NCI-H1105 (cell line): ENCODE measurements at regions not wholly inside any gene's neighbourhood (a gene's known extent, or its start where the extent isn't known, plus 50 kb on each side); places are given as distances from the start of the nearest gene placed in this dataset.
"Not testable (repeated sequence)": the region's sequence is repeated elsewhere in the genome, so short reads cannot be mapped to it uniquely, and the experiment has no call there.

Source experiments
- DNase-seq: peaks from one replicate; lab custom pipeline; 2025; lab: John Stamatoyannopoulos, UW

DNA sequence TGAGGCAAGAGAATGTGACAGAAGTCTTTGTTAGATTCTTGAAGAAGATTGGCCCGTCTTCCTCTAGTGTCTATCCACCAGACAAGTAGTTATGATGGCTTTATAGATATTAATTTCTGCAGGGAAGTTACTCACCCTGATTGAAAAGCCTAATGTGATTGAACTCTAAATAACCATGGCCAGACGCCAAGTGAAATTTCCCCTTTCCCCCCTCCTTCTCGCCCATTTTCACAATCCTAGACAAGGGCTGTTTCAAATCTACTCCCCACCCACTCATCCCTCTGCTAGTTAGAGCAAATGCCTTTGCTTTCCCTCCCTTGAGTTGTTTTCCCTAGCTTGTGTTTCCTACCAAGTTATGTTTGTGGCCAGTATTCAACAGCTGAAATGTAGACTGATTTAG is 182.5 kb downstream of the TMEM167A start:
- no peak for DNase-seq

DNA sequence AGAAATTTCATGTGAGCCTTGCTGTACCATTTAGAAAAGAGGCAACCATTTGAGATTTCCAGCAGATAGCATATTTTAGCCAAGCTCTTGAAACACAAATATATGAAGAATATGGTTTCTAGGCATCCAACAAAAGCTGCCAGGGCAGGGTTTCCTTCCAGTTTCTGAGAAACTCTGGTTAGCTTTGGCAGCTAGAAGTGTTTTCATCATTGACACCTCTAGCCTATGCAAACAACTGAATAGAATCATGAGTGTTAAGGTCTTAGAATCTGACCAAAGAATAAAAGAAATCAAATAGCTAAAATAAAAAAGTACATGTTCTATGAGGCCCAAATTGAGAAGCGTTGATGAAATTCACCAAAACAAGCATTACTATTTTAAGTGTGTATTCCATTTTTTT is 188.1 kb downstream of the TMEM167A start:
- no peak for DNase-seq

DNA sequence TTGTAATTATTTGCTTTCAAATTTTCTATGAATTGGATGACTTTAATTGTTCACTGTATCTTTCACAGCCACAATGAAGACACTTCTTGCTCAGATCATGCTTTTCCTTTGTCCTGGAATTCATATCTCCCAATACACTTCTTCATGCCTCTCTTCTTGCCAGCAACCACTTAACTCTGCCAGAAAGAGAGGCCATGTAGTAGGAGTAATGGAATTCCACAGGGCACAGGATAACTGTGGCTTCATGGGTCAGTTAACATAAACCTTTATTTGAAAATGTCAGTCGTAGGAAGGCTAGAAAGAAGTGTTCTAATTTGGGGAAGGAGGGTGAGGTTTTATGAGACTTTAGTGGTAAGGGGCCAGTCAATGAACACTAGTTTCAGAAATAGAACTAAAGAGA is 190.3 kb downstream of the TMEM167A start:
- no peak for DNase-seq

DNA sequence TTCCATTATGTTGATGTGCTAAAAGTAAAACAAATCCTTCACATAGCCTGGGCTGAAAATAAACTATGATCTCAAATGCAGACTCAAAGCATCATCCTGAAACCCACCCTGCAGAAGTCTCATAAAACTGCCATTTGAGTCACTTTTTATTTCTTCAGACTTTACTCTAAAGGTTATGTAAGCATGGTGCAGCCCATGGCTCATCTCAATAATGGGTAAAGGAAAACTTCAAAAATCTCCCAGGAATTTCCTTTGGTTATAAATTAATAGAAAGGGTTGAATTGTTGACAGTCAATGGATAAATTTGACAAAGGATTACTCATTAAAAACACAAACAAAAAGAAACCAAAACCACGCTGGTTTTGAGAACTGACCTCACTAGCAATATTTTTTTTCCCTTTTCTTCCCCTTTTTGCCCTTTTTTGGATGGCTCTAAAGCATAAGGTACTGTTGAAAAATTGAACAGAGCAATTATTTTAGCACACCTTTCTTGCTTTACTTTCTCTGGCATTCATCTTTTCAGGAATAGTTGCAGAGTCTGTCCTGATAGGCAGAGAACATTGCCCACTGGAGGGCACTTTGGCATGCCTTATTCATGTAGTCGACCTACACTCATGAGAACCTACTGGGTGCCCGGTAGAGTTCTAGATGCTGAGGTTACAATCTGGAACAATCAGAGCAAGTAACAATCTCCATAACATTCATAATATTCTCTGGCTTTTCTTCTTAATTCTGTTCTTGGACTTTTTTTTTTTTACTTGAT is 191.4 kb downstream of the TMEM167A start:
- DNase-seq = no peak

DNA sequence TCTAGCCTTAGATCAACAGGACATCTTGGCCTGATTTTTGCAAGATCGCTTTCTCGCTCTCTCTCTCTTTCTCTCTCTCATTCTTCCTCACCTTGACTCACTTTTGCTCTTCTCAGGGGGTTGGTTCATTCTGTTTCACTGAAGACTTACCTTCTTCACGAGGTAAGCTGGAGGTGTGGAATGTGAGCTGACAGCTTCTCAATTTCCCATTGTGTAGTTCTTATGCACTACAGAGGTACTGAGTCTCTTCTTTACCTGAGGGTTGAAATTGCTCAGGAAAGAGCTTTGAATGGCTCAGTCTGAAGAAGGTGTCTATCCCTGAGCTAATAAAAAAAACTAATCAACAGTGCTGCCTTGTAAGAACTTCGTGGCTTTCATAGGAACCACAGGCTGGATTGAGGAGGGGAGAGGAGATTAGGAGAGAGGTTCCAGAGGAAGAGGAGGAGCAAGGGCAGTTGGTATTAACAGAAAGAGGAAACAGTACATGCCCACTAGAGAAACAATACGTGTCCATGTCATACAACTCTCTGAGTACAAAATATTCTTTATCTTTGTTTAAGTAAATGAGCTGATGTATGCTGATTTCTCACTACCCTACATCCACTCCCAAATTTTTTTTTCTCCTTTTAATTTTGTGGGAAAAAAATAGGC is 192.2 kb downstream of the TMEM167A start:
- DNase-seq = no peak

GRCh38 chr5:82882316-82882715 is 194.9 kb downstream of the TMEM167A start:
- no peak for DNase-seq

DNA sequence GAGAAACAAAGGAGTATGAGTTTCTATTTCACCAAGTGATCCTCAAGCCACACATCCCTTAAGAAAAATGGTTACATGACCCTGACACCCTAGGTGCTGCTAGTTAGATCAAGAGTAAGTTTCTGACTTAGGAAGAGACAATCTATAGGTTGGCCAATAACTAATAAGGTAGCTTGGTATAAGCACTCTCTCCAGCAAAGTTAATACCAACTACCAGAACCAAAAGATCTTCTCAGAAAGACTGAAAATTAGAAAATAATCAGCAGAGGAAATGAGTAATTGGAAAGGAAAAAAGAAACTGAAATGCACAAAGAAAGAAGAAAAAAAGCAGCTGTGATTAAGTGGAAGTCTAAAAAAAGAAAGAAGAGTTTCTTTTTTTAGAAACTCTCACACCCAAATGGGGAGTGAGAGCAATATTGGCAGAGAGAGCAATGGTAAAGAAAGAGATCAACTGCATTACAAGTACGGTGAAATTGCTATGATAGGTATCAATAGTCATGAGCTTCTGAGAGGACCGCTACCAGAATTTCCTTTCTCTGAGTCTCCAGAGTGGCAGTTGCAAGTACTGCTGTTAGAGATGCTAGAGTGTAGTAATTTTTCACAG is 195.5 kb downstream of the TMEM167A start:
- no peak for DNase-seq

- DNase-seq = no peak
These were observed 198.1 kb downstream of the TMEM167A start for GRCh38 chr5:82879089-82879488.

- DNase-seq = no peak
These were observed 203.7 kb downstream of the TMEM167A start for GRCh38 chr5:82873452-82873851.

DNA sequence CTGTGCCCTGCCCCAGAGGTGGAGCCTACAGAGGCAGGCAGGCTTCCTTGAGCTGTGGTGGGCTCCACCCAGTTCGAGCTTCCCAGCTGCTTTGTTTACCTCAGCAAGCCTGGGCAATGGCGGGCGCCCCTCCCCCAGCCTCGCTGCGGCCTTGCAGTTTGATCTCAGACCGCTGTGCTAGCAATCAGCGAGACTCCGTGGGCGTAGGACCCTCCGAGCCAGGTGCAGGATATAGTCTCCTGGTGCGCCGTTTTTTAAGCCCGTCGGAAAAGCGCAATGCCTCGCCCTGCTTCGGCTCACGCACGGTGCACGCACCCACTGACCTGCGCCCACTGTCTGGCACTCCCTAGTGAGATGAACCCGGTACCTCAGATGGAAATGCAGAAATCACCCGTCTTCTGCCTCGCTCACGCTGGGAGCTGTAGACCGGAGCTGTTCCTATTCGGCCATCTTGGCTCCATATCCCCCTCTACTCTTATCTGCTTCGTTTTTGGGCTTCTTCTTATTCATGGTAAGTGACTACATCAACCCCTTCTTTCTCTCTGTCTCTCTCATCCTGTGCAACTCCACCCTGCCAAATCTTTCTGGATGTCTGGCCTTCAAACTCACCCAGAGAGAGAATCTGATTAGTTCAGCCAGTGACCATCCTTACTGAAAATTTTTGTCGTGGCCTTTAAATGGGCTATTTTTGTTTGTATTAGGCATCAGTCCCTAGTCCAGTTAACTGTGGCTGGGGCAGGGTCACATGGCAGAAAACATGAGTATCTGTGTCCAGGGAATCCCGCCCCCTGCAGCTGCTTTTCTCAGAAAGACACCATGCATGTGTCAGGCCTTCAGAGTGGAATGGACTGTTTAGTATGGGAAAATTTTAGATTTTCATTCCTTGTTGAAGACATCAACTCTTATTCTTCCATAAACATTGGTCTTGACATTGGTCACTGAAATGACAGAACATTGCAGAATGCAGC is 204.6 kb downstream of the TMEM167A start:
- DNase-seq = not testable (repeated sequence)

GRCh38 chr5:82865625-82866024 is 211.6 kb downstream of the TMEM167A start:
- DNase-seq = no peak

GRCh38 chr5:82863266-82863665 is 213.9 kb downstream of the TMEM167A start:
- DNase-seq = no peak

DNA sequence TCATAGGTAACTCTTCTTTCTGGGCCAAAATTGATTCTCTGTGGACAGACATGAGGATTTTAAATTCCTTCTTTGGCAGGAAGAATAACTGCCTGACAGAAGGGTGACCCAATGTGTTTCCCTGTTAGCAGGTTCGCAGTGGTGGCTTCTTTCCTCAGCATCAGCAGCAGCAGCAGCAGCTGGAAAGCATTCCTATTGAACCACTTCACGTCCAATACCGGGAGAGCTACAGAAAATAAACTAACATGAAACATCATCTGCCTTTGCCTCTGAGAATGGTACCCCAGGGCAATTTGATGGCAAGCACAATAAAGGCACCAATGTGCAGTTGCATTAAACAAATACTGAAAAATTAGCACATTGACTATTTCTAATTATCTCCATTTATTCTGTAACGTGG is 214.5 kb downstream of the TMEM167A start:
- no peak for DNase-seq

- no peak for DNase-seq
These were observed 214.9 kb downstream of the TMEM167A start for GRCh38 chr5:82862261-82862660.

- DNase-seq = no peak
These were observed 215.5 kb downstream of the TMEM167A start for GRCh38 chr5:82861701-82862100.

- no peak for DNase-seq
These were observed 217.6 kb downstream of the TMEM167A start for GRCh38 chr5:82859451-82860140.

DNA sequence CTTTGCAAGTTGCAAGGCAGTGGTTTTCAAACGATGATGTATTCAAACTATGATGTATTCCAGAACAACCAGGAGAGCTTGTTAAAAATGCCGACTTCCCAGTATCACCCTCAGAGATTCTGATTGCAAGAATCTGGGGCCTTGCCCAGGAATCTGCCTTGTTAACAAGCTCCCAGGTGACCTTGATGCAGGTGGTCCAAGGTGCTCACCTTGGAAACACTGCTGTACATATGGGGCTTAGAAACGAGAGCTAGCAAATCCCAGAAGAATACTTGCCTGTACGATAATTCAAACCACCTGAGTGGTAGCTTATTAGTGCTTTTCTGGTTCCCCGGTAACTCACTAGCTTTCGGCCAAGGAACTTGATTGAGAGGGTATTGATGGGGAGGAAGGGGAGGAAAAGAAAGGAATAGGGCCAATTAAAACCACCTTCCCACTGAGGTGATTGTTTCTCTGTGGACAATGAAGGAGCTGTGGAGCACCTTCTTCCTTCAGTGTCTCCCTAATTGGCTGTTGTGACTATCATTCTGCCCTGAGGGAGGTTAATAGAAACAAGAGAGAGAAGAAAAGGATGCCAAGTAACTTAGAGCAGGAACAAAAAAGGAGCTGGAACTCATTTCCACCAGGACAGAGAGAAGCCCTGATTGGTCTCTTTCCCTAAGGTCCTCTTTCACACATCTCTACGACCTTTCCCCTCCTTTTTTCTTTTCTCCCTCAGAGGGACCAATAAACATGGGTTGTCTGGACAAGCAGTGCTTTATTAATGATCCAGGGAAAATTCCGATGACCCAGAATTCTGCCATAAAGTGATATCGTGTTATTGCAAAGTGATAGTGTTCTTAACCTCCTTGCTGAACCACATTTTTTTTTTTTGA is 218.8 kb downstream of the TMEM167A start:
- no peak for DNase-seq

GRCh38 chr5:82855893-82856550 is 221.2 kb downstream of the TMEM167A start:
- DNase-seq = no peak

DNA sequence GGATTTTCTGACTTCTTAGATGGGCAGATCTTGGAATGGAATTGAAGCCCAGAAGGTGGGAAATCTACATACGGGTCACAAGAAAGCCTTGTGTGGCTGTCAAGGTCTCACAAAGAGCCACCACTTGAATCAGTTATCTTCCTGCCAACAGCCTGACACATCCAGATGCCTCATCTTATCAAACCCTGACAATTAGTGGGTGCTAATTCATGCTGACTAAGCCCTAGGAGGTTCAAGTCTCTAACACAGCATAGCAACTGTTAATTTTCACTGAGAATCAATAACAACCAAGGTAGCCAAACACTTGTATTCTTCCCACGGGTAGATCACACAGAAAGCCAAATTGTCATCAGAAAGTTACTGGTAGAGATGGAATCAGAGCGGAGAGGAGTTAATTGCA is 222.2 kb downstream of the TMEM167A start:
- DNase-seq = no peak

DNA sequence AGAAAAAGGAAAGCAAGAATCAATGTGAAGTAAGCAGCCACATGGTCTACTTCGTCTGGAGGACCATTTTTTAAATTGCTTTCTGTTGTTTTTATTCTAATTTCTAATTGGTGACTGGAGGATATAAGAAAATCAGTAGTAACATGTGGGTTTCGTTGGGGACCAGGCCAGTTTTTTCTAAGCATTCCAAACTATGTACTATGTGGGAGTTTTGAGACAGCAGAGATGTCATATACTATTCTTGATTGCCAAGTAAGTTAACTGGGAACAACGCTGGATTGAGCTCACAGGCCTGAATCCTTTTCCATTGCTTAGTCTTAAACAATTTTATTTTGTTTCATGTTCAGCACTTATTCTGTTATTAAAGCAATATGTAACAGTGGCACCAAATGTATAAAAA is 225.7 kb downstream of the TMEM167A start:
- no peak for DNase-seq
